GM23338 (cell line): ENCODE measurements at regions not wholly inside any gene's neighbourhood (a gene's known extent, or its start where the extent isn't known, plus 50 kb on each side); places are given as distances from the start of the nearest gene placed in this dataset.

Source experiments
- ATAC-seq: fragments of 200-7000 bp; cut with Tn5 transposase; 3 replicates; pipeline ENCODE4 v1.9.1; 2020
- DNase-seq: peaks from one replicate; pipeline ENCODE4 v3.0.0-alpha.2; 2015; ENCODE audit warnings: low spot score
- H2AFZ ChIP-seq: fragments of 200-600 bp; sonication (generic); 2 replicates; pipeline ENCODE4 v1.8.0; 2016; ENCODE audit warnings: antibody characterized with exemption, mild to moderate bottlenecking, moderate library complexity
- H3F3A ChIP-seq: fragments of 200-600 bp; sonication (generic); replicated peaks from 2 replicates; pipeline ENCODE4 v1.8.0; 2017; ENCODE audit warnings: antibody characterized with exemption, mixed run types, low read depth
- H3K27ac ChIP-seq: fragments of 200-600 bp; sonication (generic); 2 replicates; pipeline ENCODE4 v1.6.1; 2016; ENCODE audit warnings: low read depth
- H3K27me3 ChIP-seq: fragments of 200-600 bp; sonication (generic); 2 replicates; pipeline ENCODE4 v1.8.0; 2016; ENCODE audit warnings: mild to moderate bottlenecking, mixed run types, moderate library complexity; ENCODE audit not compliant: insufficient read depth
- H3K36me3 ChIP-seq: fragments of 200-600 bp; sonication (generic); 2 replicates; pipeline ENCODE4 v1.8.0; 2016; ENCODE audit warnings: mild to moderate bottlenecking; ENCODE audit not compliant: insufficient read depth
- H3K4me1 ChIP-seq: fragments of 200-600 bp; sonication (generic); 2 replicates; pipeline ENCODE4 v1.8.0; 2016; ENCODE audit warnings: mild to moderate bottlenecking, moderate library complexity; ENCODE audit not compliant: insufficient read depth
- H3K4me2 ChIP-seq: fragments of 200-600 bp; sonication (generic); 2 replicates; pipeline ENCODE4 v1.7.1; 2017; ENCODE audit warnings: mixed run types
- H3K4me3 ChIP-seq: fragments of 200-600 bp; sonication (generic); 2 replicates; pipeline ENCODE4 v1.6.1; 2016; ENCODE audit warnings: mixed run types
- H3K79me2 ChIP-seq: fragments of 200-600 bp; sonication (generic); replicated peaks from 2 replicates; pipeline ENCODE4 v1.8.0; 2017; ENCODE audit warnings: mild to moderate bottlenecking; ENCODE audit not compliant: insufficient read depth
- H3K9me2 ChIP-seq: fragments of 200-600 bp; sonication (generic); 2 replicates; pipeline ENCODE4 v1.8.0; 2017; ENCODE audit not compliant: insufficient read depth
- H4K20me1 ChIP-seq: fragments of 200-600 bp; sonication (generic); replicated peaks from 2 replicates; pipeline ENCODE4 v1.8.0; 2017; ENCODE audit warnings: mild to moderate bottlenecking; ENCODE audit not compliant: insufficient read depth
- H3K27ac Mint-ChIP-seq: 2 replicates; pipeline ENCODE4 v1.8.0; 2020; ENCODE audit warnings: inconsistent platforms, mild to moderate bottlenecking, moderate library complexity, mixed read lengths
- H3K27me3 Mint-ChIP-seq: 3 replicates; pipeline ENCODE4 v1.8.0; 2022; ENCODE audit warnings: low read depth, mild to moderate bottlenecking, moderate library complexity, mixed read lengths, inconsistent platforms; ENCODE audit not compliant: insufficient read depth, poor library complexity
- H3K36me3 Mint-ChIP-seq: 3 replicates; pipeline ENCODE4 v1.8.0; 2021; ENCODE audit warnings: low read depth, mild to moderate bottlenecking, inconsistent platforms, moderate library complexity, mixed read lengths
- H3K4me1 Mint-ChIP-seq: 3 replicates; pipeline ENCODE4 v1.8.0; 2020; ENCODE audit warnings: mild to moderate bottlenecking, inconsistent platforms, mixed read lengths
- H3K4me3 Mint-ChIP-seq: 3 replicates; pipeline ENCODE4 v1.8.0; 2021; ENCODE audit warnings: moderate library complexity, mild to moderate bottlenecking, inconsistent platforms, mixed read lengths
- H3K9me3 Mint-ChIP-seq: 3 replicates; pipeline ENCODE4 v1.8.0; 2020; ENCODE audit warnings: moderate library complexity, mild to moderate bottlenecking, inconsistent platforms, mixed read lengths
- CREB1 ChIP-seq: fragments of 250-450 bp; sonication (Bioruptor Pico); IDR thresholded peaks from 2 replicates; pipeline ENCODE4 v1.5.0; 2020; ENCODE audit warnings: low read depth, mild to moderate bottlenecking, moderate library complexity
- NANOG ChIP-seq: IDR thresholded peaks from 2 replicates; pipeline ENCODE4 v1.6.1; 2016; ENCODE audit warnings: antibody characterized with exemption, borderline replicate concordance
- POLR2AphosphoS5 ChIP-seq: IDR thresholded peaks from 2 replicates; pipeline ENCODE4 v1.6.1; 2016; ENCODE audit warnings: antibody characterized with exemption, low read depth
- ZNF114 ChIP-seq: fragments of 250-450 bp; sonication (Bioruptor Pico); IDR thresholded peaks from 2 replicates; pipeline ENCODE4 v1.5.0; 2020; ENCODE audit warnings: mild to moderate bottlenecking, moderate library complexity
- ZNF331 ChIP-seq: fragments of 250-450 bp; sonication (Bioruptor Pico); IDR thresholded peaks from 2 replicates; pipeline ENCODE4 v1.5.0; 2020; ENCODE audit warnings: low read depth, mild to moderate bottlenecking, moderate library complexity
- TF ChIP-seq, protein P1 (sequence below), 2 experiments: fragments of 200-600 bp in 1 of 2; sonication (generic) in 1 of 2; conservative IDR thresholded peaks; 2 replicates each; pipeline versions ENCODE4 v1.5.1 to v1.6.1; 2016 to 2017; ENCODE audit warnings: antibody characterized with exemption in 2 of 2, low read depth in 2 of 2, mild to moderate bottlenecking in 2 of 2, moderate library complexity in 1 of 2
- TF ChIP-seq, protein P2 (sequence below): fragments of 250-450 bp; sonication (Bioruptor Pico); IDR thresholded peaks from 2 replicates; pipeline ENCODE4 v1.5.0; 2020; ENCODE audit warnings: mild to moderate bottlenecking, moderate library complexity
- TF ChIP-seq, protein P3 (sequence below): IDR thresholded peaks from 2 replicates; pipeline ENCODE4 v1.6.1; 2016; ENCODE audit warnings: antibody characterized with exemption

GRCh38 chr4:179313823-179314222 lies 1871.6 kb upstream of the AGA start:
- no peak overlapping the region for H3K27ac Mint-ChIP-seq
- no peaks in the 10 kb centered on the region for H3K27me3 Mint-ChIP-seq
- peaks cover 42% of the 10 kb centered on the region for H3K36me3 Mint-ChIP-seq
- H4K20me1 ChIP-seq = no peaks in the 10 kb centered on the region
- no peak overlapping the region for H3K4me3 Mint-ChIP-seq
- no peak overlapping the region for H2AFZ ChIP-seq
- no peaks in the 10 kb centered on the region for H3K27me3 ChIP-seq
- peaks cover 7% of the 10 kb centered on the region for H3K4me1 Mint-ChIP-seq
- ATAC-seq (no peak), DNase-seq (peak; percentile 12)
- H3K4me3 ChIP-seq = no peak overlapping the region
- H3K9me2 ChIP-seq = no peaks in the 10 kb centered on the region
- H3K4me1 ChIP-seq = no peaks in the 10 kb centered on the region
- no peaks in the 10 kb centered on the region for H3K36me3 ChIP-seq
- TF ChIP-seq, protein P1, sequence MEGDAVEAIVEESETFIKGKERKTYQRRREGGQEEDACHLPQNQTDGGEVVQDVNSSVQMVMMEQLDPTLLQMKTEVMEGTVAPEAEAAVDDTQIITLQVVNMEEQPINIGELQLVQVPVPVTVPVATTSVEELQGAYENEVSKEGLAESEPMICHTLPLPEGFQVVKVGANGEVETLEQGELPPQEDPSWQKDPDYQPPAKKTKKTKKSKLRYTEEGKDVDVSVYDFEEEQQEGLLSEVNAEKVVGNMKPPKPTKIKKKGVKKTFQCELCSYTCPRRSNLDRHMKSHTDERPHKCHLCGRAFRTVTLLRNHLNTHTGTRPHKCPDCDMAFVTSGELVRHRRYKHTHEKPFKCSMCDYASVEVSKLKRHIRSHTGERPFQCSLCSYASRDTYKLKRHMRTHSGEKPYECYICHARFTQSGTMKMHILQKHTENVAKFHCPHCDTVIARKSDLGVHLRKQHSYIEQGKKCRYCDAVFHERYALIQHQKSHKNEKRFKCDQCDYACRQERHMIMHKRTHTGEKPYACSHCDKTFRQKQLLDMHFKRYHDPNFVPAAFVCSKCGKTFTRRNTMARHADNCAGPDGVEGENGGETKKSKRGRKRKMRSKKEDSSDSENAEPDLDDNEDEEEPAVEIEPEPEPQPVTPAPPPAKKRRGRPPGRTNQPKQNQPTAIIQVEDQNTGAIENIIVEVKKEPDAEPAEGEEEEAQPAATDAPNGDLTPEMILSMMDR (conservative IDR thresholded peaks at IDR 0.05; ENCODE audit: low read depth in 2 of 2) = no peak
- TF ChIP-seq, protein P2, sequence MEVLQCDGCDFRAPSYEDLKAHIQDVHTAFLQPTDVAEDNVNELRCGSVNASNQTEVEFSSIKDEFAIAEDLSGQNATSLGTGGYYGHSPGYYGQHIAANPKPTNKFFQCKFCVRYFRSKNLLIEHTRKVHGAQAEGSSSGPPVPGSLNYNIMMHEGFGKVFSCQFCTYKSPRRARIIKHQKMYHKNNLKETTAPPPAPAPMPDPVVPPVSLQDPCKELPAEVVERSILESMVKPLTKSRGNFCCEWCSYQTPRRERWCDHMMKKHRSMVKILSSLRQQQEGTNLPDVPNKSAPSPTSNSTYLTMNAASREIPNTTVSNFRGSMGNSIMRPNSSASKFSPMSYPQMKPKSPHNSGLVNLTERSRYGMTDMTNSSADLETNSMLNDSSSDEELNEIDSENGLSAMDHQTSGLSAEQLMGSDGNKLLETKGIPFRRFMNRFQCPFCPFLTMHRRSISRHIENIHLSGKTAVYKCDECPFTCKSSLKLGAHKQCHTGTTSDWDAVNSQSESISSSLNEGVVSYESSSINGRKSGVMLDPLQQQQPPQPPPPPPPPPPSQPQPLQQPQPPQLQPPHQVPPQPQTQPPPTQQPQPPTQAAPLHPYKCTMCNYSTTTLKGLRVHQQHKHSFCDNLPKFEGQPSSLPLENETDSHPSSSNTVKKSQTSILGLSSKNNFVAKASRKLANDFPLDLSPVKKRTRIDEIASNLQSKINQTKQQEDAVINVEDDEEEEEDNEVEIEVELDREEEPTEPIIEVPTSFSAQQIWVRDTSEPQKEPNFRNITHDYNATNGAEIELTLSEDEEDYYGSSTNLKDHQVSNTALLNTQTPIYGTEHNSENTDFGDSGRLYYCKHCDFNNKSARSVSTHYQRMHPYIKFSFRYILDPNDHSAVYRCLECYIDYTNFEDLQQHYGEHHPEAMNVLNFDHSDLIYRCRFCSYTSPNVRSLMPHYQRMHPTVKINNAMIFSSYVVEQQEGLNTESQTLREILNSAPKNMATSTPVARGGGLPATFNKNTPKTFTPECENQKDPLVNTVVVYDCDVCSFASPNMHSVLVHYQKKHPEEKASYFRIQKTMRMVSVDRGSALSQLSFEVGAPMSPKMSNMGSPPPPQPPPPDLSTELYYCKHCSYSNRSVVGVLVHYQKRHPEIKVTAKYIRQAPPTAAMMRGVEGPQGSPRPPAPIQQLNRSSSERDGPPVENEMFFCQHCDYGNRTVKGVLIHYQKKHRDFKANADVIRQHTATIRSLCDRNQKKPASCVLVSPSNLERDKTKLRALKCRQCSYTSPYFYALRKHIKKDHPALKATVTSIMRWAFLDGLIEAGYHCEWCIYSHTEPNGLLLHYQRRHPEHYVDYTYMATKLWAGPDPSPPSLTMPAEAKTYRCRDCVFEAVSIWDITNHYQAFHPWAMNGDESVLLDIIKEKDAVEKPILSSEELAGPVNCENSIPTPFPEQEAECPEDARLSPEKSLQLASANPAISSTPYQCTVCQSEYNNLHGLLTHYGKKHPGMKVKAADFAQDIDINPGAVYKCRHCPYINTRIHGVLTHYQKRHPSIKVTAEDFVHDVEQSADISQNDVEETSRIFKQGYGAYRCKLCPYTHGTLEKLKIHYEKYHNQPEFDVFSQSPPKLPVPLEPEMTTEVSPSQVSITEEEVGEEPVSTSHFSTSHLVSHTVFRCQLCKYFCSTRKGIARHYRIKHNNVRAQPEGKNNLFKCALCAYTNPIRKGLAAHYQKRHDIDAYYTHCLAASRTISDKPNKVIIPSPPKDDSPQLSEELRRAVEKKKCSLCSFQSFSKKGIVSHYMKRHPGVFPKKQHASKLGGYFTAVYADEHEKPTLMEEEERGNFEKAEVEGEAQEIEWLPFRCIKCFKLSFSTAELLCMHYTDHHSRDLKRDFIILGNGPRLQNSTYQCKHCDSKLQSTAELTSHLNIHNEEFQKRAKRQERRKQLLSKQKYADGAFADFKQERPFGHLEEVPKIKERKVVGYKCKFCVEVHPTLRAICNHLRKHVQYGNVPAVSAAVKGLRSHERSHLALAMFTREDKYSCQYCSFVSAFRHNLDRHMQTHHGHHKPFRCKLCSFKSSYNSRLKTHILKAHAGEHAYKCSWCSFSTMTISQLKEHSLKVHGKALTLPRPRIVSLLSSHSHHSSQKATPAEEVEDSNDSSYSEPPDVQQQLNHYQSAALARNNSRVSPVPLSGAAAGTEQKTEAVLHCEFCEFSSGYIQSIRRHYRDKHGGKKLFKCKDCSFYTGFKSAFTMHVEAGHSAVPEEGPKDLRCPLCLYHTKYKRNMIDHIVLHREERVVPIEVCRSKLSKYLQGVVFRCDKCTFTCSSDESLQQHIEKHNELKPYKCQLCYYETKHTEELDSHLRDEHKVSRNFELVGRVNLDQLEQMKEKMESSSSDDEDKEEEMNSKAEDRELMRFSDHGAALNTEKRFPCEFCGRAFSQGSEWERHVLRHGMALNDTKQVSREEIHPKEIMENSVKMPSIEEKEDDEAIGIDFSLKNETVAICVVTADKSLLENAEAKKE = no peak
- peak; percentile 67; the same call in 1 of the 2 replicates for TF ChIP-seq NANOG
- no peaks in the 10 kb centered on the region for H3K79me2 ChIP-seq
- no peak overlapping the region for H3K4me2 ChIP-seq
- no peak overlapping the region for H3K27ac ChIP-seq
- no peaks in the 10 kb centered on the region for H3F3A ChIP-seq
- peaks cover 38% of the 10 kb centered on the region for H3K9me3 Mint-ChIP-seq

- Mint-ChIP-seq H3K27ac (no peak overlapping the region; the same call in 1 of the 2 replicates), H3K4me1 (peaks cover 8% of the 10 kb centered on the region), H3K27me3 (no peaks in the 10 kb centered on the region), H3K9me3 (no peaks in the 10 kb centered on the region), H3K36me3 (no peaks in the 10 kb centered on the region), H3K4me3 (no peak overlapping the region)
- Histone ChIP-seq H3K4me1 (no peaks in the 10 kb centered on the region), H3K27ac (no peak overlapping the region), H3K27me3 (no peaks in the 10 kb centered on the region), H3K9me2 (peaks cover 7% of the 10 kb centered on the region), H3K4me2 (no peak overlapping the region), H3K36me3 (no peaks in the 10 kb centered on the region), H3K4me3 (no peak overlapping the region), H4K20me1 (no peaks in the 10 kb centered on the region), H3F3A (no peaks in the 10 kb centered on the region), H2AFZ (no peak overlapping the region), H3K79me2 (no peaks in the 10 kb centered on the region)
- no peak for ATAC-seq
- TF ChIP-seq, protein P3, sequence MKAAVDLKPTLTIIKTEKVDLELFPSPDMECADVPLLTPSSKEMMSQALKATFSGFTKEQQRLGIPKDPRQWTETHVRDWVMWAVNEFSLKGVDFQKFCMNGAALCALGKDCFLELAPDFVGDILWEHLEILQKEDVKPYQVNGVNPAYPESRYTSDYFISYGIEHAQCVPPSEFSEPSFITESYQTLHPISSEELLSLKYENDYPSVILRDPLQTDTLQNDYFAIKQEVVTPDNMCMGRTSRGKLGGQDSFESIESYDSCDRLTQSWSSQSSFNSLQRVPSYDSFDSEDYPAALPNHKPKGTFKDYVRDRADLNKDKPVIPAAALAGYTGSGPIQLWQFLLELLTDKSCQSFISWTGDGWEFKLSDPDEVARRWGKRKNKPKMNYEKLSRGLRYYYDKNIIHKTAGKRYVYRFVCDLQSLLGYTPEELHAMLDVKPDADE = no peak
- TF ChIP-seq, protein P1 (conservative IDR thresholded peaks at IDR 0.05; ENCODE audit: low read depth in 2 of 2) = no peak
- no peak for TF ChIP-seq CREB1
- TF ChIP-seq ZNF114 (CRISPR knock-in tag) = no peak
- no peak for TF ChIP-seq POLR2AphosphoS5
- TF ChIP-seq ZNF331 (CRISPR knock-in tag) = no peak
- no peak for DNase-seq
These were observed 1882.9 kb upstream of the AGA start for GRCh38 chr4:179325181-179325580.
